ENCODE measurements at regions not wholly inside any gene's neighbourhood (a gene's known extent, or its start where the extent isn't known, plus 50 kb on each side); places are given as distances from the start of the nearest gene placed in this dataset.
"Not testable (repeated sequence)": the region's sequence is repeated elsewhere in the genome, so short reads cannot be mapped to it uniquely, and the experiment has no call there.

DNA sequence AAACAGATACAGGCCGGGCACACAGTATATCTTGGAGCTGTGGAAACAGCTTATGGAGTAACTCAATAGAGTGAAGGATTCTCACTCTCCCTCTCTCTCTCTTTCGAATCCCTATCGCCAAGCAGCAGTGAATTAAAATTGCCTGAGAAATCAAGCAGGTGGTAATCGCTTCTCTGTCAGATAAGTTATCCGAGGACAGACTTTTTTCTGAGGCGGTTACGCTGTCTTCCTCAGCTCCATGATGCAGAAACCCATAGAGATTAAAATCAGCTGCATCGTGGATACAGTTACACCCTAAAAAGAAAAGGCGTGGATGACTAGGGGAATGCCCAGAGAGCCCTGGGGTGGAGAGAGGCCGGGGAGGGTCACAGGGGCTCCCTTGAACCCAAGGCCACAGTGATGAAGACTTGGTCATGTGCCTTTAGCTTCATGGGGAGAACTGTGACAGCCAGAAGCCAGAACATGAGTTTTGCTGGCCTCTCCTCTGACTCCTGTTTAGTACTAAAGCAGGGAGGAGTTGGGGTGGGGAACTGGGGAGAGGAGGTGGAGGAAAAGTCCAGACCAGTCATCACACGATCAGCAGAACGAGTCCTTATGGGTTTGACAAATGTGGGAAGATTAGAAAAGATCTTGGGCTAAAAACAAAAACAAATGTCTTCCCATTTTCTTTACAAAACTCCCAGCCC lies 138.8 kb upstream of the JARID2 start:
- no peak overlapping the region for H3K4me3 ChIP-seq (ENCODE audit: low read length)
- DNase-seq (ENCODE audit: low read depth, low spot score): no peak

DNA sequence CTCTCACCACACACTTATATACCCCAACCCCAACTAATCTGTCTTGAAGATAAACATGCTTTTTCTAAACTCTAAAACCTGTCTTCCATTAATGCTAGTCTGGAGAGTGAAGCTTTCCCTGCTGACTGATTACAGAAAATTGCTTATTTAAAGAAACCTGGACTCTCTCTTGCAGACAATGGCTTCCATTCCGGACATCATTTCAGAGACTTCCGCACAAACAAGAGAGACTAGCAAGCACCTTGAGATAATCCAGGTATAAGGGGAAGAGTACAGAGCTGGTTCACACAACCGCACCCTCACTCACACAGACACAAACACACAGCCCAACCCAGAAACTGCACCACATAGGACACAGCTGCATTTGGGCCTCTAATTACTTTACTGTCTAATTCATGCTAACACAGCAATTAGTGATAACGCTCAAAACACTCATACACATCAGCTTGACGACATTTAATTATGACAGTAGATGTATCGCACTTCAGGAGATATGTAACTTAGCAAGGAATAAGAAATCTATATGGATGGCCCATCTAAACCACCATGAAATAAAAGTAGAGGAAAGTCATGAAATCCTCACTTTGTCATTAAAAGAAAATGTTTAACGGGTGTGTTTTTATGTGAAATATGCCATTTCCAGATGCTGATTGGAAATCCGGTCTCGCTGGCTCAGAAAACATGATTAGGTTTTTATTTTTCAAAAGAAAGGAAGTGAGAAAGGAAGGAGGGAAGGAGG lies 138.1 kb upstream of the JARID2 start:
- no peak for DNase-seq (ENCODE audit: low read depth, low spot score)
- H3K4me3 ChIP-seq (ENCODE audit: low read length): no peak overlapping the region

DNA sequence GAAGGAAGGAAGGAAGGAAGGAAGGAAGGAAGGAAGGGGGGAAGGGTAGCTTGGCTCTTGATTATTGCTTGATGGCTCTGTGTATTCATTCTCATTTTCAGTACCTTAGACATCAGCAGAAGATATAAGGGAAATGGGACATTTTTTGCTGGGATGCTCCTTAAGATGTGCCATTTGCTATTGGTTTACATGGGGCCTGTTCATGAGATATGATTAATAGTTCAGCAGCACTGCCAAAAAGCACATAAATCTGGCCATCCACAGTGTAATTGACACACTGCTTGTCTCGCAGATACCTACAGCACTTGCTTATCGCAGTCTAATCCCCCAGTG lies 137.5 kb upstream of the JARID2 start:
- no peak for DNase-seq (ENCODE audit: low read depth, low spot score)
- no peak overlapping the region for H3K4me3 ChIP-seq (ENCODE audit: low read length)

GRCh38 chr6:15109338-15110090 lies 136.4 kb upstream of the JARID2 start:
- H3K4me3 ChIP-seq (ENCODE audit: low read length): no peak overlapping the region
- DNase-seq (ENCODE audit: low read depth, low spot score): no peak

DNA sequence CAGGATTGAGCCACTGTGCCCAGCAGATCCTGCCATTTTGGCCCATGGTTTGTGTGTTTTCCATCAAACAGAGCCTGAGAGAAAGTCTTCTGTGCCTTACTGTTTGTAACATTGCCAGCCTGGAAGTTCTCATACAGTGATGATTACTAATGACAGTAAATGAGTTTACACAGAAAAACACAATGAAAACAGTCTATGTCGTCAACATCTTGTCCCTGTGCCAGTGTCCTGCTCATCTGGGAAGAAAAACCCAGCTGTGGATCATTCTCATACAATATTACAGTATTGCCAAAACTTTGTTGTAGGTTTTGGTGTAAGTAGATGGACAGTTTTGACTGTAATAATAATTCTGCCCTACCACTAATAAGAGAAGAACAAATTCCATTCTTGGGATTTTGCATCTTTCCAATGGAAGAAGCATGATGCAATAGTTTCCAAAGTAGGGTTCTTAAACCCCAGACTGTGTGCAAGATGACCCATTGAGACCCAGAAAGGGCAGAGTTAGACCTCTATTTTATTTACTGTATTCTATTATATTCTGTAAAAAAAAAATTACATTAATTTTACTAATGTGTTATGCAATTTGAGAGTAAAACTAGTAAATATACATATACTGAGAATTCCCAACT lies 135.0 kb upstream of the JARID2 start:
- DNase-seq (ENCODE audit: low read depth, low spot score): no peak
- no peak overlapping the region for H3K4me3 ChIP-seq (ENCODE audit: low read length)

GRCh38 chr6:15111576-15111975 lies 134.3 kb upstream of the JARID2 start:
- not testable (repeated sequence) for DNase-seq (ENCODE audit: low read depth, low spot score); H3K4me3 ChIP-seq (ENCODE audit: low read length)

- DNase-seq (ENCODE audit: low read depth, low spot score): no peak
- no peak overlapping the region for H3K4me3 ChIP-seq (ENCODE audit: low read length)
Measured at GRCh38 chr6:15113587-15113986, 132.3 kb upstream of the JARID2 start.

DNA sequence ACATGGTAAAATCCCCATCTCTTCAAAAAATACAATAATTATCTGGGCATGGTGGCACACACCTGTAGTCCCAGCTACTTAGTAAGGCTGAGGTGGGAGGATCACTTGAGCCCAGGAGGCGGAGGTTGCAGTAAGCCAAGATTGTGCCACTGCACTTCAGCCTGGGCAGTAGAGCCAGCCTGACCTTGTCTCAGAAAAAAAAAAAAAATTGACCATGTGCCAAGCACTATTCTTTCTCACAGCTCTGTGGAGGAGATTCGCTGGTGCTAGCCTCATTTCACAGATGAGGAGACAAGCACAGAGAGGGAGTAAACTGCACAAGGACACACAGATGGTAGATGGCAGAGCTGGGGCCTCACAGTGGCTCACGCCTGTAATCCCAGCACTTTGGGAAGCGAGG lies 131.8 kb upstream of the JARID2 start:
- DNase-seq (ENCODE audit: low read depth, low spot score): no peak
- H3K4me3 ChIP-seq (ENCODE audit: low read length): no peak overlapping the region

DNA sequence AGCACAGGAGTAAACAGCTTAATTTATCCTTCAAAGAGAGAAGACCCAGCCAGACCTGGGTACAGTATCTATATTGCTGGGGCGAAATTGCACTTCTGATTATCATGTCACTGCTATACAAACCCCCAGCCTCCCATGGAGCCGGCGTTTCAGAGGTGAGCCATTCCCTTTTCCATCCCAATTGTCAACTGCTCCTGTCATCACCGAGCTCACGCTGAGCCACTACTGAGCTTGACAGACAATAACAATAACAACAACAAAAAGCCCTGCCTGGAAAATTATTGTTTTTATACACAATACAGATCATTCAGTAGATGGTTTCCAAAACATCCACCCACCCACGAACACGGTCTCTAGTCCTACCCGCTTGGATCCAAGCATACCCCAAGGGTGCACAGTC lies 129.0 kb upstream of the JARID2 start:
- H3K4me3 ChIP-seq (ENCODE audit: low read length): no peak overlapping the region
- no peak for DNase-seq (ENCODE audit: low read depth, low spot score)

DNA sequence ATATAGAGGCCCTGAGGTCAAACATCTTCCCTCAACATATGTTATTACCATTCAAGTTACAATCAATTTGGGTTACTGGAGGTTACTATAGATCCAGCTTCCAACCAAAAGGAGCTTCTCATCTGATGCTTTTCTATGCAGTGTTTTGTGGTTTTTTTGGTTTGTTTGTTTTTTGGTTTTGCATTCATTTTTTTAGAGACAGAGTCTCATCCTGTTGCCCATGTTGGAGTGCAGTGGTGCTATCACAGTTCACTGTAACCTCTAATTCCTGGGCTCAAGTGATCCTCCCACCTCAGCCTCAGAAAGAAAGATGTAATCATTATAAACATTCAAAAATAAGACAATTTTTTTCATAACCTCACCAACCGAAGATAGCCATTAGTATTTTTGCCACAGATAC lies 124.4 kb upstream of the JARID2 start:
- no peak overlapping the region for H3K4me3 ChIP-seq (ENCODE audit: low read length)
- peak; percentile 37 for DNase-seq (ENCODE audit: low read depth, low spot score)

DNA sequence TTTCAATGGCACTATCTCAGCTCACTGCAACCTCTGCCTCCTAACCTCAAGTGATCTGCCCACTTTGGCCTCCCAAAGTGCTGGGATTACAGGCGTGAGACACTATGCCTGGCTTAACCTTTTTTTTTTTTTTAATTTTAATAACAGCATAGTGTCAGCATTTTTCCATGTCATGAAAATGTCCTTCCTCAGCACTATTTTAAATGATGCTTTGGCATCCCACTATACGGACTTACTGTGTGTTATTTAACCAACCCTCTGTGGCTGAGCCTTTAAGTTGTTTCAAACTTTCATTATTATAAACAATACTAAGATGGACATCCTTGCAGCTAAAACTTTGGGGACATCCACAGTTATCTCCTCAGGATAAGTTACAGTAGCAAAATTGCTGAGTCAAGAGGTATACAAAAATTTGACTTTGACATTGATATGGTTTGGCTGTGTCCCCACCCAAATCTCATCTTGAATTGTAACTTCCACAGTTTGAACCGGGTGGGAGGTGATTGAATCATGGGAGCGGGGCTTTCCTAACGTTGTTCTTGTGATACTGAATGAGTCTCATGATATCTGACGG lies 123.8 kb upstream of the JARID2 start:
- no peak overlapping the region for H3K4me3 ChIP-seq (ENCODE audit: low read length)
- no peak for DNase-seq (ENCODE audit: low read depth, low spot score)

- H3K4me3 ChIP-seq (ENCODE audit: low read length): no peak overlapping the region
- DNase-seq (ENCODE audit: low read depth, low spot score): no peak
Measured at GRCh38 chr6:15129887-15130286, 116.0 kb upstream of the JARID2 start.

- no peak for DNase-seq (ENCODE audit: low read depth, low spot score)
- no peak overlapping the region for H3K4me3 ChIP-seq (ENCODE audit: low read length)
Measured at GRCh38 chr6:15131234-15131633, 114.6 kb upstream of the JARID2 start.

- no peak overlapping the region for H3K4me3 ChIP-seq (ENCODE audit: low read length)
- DNase-seq (ENCODE audit: low read depth, low spot score): no peak
Measured at GRCh38 chr6:15131651-15132061, 114.2 kb upstream of the JARID2 start.

GRCh38 chr6:15132167-15132566 lies 113.7 kb upstream of the JARID2 start:
- no peak overlapping the region for H3K4me3 ChIP-seq (ENCODE audit: low read length)
- no peak for DNase-seq (ENCODE audit: low read depth, low spot score)

DNA sequence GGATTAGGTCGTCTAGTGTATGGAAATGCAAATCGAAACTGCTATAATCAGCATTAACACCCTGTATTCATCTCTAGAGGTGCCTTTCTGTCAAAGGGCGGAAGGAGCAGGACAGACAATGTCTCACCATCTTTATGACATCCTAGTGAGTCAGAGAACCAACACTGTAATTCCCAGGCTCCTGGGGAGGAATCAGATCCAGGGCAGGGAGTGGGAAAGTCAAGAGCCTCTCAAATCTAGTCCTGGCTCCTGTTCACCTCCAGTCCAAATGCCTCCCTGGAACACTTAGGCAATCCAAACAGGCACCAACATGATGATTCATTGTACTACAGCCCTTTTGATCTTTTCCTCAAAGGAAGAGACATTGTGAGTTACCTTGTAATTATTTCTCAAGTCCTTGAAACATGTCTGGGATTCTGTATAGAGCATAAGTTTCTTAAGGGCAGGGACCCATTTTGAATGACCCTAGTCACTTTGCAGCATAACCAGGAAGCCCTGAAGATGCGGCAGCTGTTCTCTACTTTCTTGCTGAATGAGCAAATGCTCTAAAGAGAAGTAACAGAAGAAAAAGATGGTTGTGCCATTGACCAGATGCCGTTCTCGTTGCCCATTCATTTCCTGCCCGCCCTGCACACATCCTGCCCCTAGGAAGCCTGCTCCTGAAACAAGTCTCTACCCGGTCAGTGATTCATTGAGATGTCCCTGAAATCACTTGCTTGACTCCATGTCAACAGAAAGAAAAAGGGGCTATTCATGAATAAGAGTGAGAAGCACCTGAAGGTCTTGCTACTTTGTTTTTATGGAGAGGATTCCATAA lies 112.8 kb upstream of the JARID2 start:
- no peak overlapping the region for H3K4me3 ChIP-seq (ENCODE audit: low read length)
- DNase-seq (ENCODE audit: low read depth, low spot score): no peak

DNA sequence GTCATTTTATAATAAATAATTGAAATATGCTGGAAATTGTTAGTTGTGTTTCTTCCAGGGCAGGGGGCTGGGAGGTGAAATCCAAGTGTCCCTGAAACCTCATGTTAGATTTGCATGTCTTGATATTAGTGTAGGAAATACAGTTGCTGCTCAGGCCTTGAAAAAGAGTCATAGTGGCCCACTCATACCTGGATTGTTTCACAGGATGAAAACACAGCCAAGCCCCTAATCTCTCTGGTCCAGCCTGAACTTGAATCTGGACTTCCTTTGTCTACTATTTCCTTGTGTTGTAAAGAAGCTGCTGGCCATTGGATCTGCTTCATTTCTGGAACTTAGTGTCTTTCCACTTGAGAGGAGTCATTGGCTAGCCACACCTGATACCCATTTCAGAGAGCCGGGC lies 108.8 kb upstream of the JARID2 start:
- H3K4me3 ChIP-seq (ENCODE audit: low read length): no peak overlapping the region
- DNase-seq (ENCODE audit: low read depth, low spot score): no peak

- DNase-seq (ENCODE audit: low read depth, low spot score): no peak
Measured at GRCh38 chr6:15143086-15143485, 102.8 kb upstream of the JARID2 start.

DNA sequence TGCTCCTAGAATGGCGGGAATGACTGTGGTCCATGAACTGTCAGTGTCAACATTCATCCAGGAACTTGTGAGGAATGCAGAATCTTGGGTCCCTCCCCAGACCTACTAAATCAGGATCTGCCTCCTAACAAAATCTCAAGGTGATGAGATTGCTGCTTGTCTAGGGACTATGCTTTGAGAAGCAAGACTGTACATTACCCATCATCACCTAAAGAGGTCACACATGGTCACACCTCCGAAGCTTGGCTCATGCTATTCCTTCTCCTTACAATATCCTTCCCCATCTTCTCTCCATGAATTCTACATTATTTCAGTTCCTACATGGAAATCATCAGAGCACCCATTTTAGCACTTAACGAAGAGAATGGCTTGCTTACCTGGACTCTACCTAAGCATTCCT lies 102.3 kb upstream of the JARID2 start:
- no peak overlapping the region for H3K4me3 ChIP-seq (ENCODE audit: low read length)
- DNase-seq (ENCODE audit: low read depth, low spot score): no peak

More at GRCh38 chr6:15143086-15143485, 102.8 kb upstream of the JARID2 start:
- H3K4me3 ChIP-seq (ENCODE audit: low read length): no peak overlapping the region
